Mammary epithelial cell (primary cell): ENCODE measurements at regions not wholly inside any gene's neighbourhood (a gene's known extent, or its start where the extent isn't known, plus 50 kb on each side); places are given as distances from the start of the nearest gene placed in this dataset.

Experiments
- CTCF ChIP-seq, 2 donors: IDR thresholded peaks in 1 of 2; conservative IDR thresholded peaks in 1 of 2; 2 replicates each; pipeline ENCODE4 v1.5.1; 2011 to 2012; ENCODE audit warnings: inconsistent platforms in 2 of 2, low read length in 2 of 2, mild to moderate bottlenecking in 2 of 2, control low read depth in 1 of 2, low read depth in 1 of 2; ENCODE audit not compliant: insufficient read depth in 1 of 2; ENCODE audit errors: extremely low read depth in 1 of 2
- EZH2 ChIP-seq: IDR thresholded peaks from 2 replicates; pipeline ENCODE4 v1.6.1; 2012; ENCODE audit warnings: low read length, inconsistent platforms, borderline replicate concordance

GRCh38 chr2:129334128-129334527 is 645.3 kb upstream of the RAB6C start:
- no peak for TF ChIP-seq CTCF (conservative IDR thresholded peaks at IDR 0.05 in 1 of 2, IDR thresholded peaks at IDR 0.05 in 1 of 2; ENCODE audit: extremely low read depth in 1 of 2, insufficient read depth in 1 of 2, low read depth in 1 of 2, low read length in 2 of 2)
- no peak for TF ChIP-seq EZH2
